M059J (cell line): ENCODE measurements at regions not wholly inside any gene's neighbourhood (a gene's known extent, or its start where the extent isn't known, plus 50 kb on each side); places are given as distances from the start of the nearest gene placed in this dataset.
"Not testable (repeated sequence)": the region's sequence is repeated elsewhere in the genome, so short reads cannot be mapped to it uniquely, and the experiment has no call there.

Source experiments
- DNase-seq: peaks from one replicate; pipeline ENCODE4 v3.0.0-alpha.2; 2012; ENCODE audit warnings: low read depth

- DNase-seq, result no peak
Observed at GRCh38 chr7:53387515-53387914, 352.1 kb downstream of the POM121L12 start.

- DNase-seq, result no peak
Observed at GRCh38 chr7:53397911-53398310, 362.5 kb downstream of the POM121L12 start.

GRCh38 chr7:53398566-53398965, 363.1 kb downstream of the POM121L12 start:
- DNase-seq, result no peak

GRCh38 chr7:53413021-53413420, 377.6 kb downstream of the POM121L12 start:
- DNase-seq, result no peak

- DNase-seq, result no peak
Observed at GRCh38 chr7:53415816-53416215, 380.4 kb downstream of the POM121L12 start.

- DNase-seq, result no peak
Observed at GRCh38 chr7:53418834-53419482, 383.5 kb downstream of the POM121L12 start.

- DNase-seq, result no peak
Observed at GRCh38 chr7:53420550-53420949, 385.1 kb downstream of the POM121L12 start.

- DNase-seq, result no peak
Observed at GRCh38 chr7:53422291-53422690, 386.9 kb downstream of the POM121L12 start.

GRCh38 chr7:53426145-53426750, 390.8 kb downstream of the POM121L12 start:
- DNase-seq, result peak; percentile 0

GRCh38 chr7:53428045-53428444, 392.6 kb downstream of the POM121L12 start:
- no peak for DNase-seq

GRCh38 chr7:53431901-53432300, 396.5 kb downstream of the POM121L12 start:
- no peak for DNase-seq

- no peak for DNase-seq
Observed at GRCh38 chr7:53437336-53437735, 401.9 kb downstream of the POM121L12 start.

- no peak for DNase-seq
Observed at GRCh38 chr7:53446170-53446569, 410.7 kb downstream of the POM121L12 start.

GRCh38 chr7:53458636-53459035, 423.2 kb downstream of the POM121L12 start:
- no peak for DNase-seq

- DNase-seq, result no peak
Observed at GRCh38 chr7:53466371-53466770, 430.9 kb downstream of the POM121L12 start.

- DNase-seq, result no peak
Observed at GRCh38 chr7:53470336-53470970, 435.0 kb downstream of the POM121L12 start.

GRCh38 chr7:53473371-53473770, 437.9 kb downstream of the POM121L12 start:
- no peak for DNase-seq

GRCh38 chr7:53475776-53476175, 440.3 kb downstream of the POM121L12 start:
- no peak for DNase-seq

- DNase-seq, result no peak
Observed at GRCh38 chr7:53476566-53476965, 441.1 kb downstream of the POM121L12 start.

- no peak for DNase-seq
Observed at GRCh38 chr7:53485354-53485753, 449.9 kb downstream of the POM121L12 start.

- DNase-seq, result no peak
Observed at GRCh38 chr7:53491051-53491450, 455.6 kb downstream of the POM121L12 start.

GRCh38 chr7:53495181-53495580, 459.7 kb downstream of the POM121L12 start:
- DNase-seq, result not testable (repeated sequence)

GRCh38 chr7:53500076-53500475, 464.6 kb downstream of the POM121L12 start:
- DNase-seq, result no peak
